ENCODE measurements at regions not wholly inside any gene's neighbourhood (a gene's known extent, or its start where the extent isn't known, plus 50 kb on each side); places are given as distances from the start of the nearest gene placed in this dataset.
"Not testable (repeated sequence)": the region's sequence is repeated elsewhere in the genome, so short reads cannot be mapped to it uniquely, and the experiment has no call there.

GRCh38 chr6:137678451-137678850, 184.3 kb upstream of the OLIG3 start:
- Histone ChIP-seq H4K20me1 (ENCODE audit: insufficient read depth, low read length) (no peaks in the 10 kb centered on the region), H3K9me3 (replicated peaks; ENCODE audit: insufficient read depth, low read length) (no peaks in the 10 kb centered on the region), H3K9ac (ENCODE audit: low read length) (no peak overlapping the region), H3K27me3 (replicated peaks; ENCODE audit: insufficient read depth, low read length) (no peaks in the 10 kb centered on the region), H3K27ac (ENCODE audit: low read length) (no peak overlapping the region), H3F3A (ENCODE audit: insufficient read depth, low read length) (no peaks in the 10 kb centered on the region; the same call in 1 of the 2 replicates), H3K9me2 (replicated peaks; ENCODE audit: insufficient read depth, low read length) (no peaks in the 10 kb centered on the region), H3K4me3 (ENCODE audit: low read length) (no peak overlapping the region), H2AFZ (ENCODE audit: low read length) (no peak overlapping the region), H3K4me2 (ENCODE audit: low read depth, low read length) (no peak overlapping the region), H3K79me2 (ENCODE audit: low read length) (no peaks in the 10 kb centered on the region), H3K36me3 (replicated peaks; ENCODE audit: insufficient read depth, low read length) (no peaks in the 10 kb centered on the region), H3K4me1 (ENCODE audit: low read length) (peaks cover 10% of the 10 kb centered on the region)
- no peak for TF ChIP-seq EZH2phosphoT487 (IDR thresholded peaks at IDR 0.05; ENCODE audit: low read length)
- no peak for TF ChIP-seq CTCF (IDR thresholded peaks at IDR 0.05; ENCODE audit: low read length)
- no peak for TF ChIP-seq EZH2 (optimal IDR thresholded peaks at IDR 0.05; ENCODE audit: low read depth, low read length)
- no peak for DNase-seq

- Histone ChIP-seq H2AFZ (ENCODE audit: low read length) (no peak overlapping the region), H3K36me3 (replicated peaks; ENCODE audit: insufficient read depth, low read length) (no peaks in the 10 kb centered on the region), H3K4me3 (ENCODE audit: low read length) (no peak overlapping the region), H3K4me2 (ENCODE audit: low read depth, low read length) (no peak overlapping the region), H3K27ac (ENCODE audit: low read length) (no peak overlapping the region), H4K20me1 (ENCODE audit: insufficient read depth, low read length) (no peaks in the 10 kb centered on the region), H3K4me1 (ENCODE audit: low read length) (peaks cover 23% of the 10 kb centered on the region), H3F3A (ENCODE audit: insufficient read depth, low read length) (no peaks in the 10 kb centered on the region; the same call in 1 of the 2 replicates), H3K27me3 (replicated peaks; ENCODE audit: insufficient read depth, low read length) (no peaks in the 10 kb centered on the region), H3K9me2 (replicated peaks; ENCODE audit: insufficient read depth, low read length) (no peaks in the 10 kb centered on the region), H3K9ac (ENCODE audit: low read length) (no peak overlapping the region), H3K79me2 (ENCODE audit: low read length) (no peaks in the 10 kb centered on the region), H3K9me3 (replicated peaks; ENCODE audit: insufficient read depth, low read length) (no peaks in the 10 kb centered on the region)
- no peak for DNase-seq
- no peak for TF ChIP-seq EZH2 (optimal IDR thresholded peaks at IDR 0.05; ENCODE audit: low read depth, low read length)
- no peak for TF ChIP-seq EZH2phosphoT487 (IDR thresholded peaks at IDR 0.05; ENCODE audit: low read length)
- no peak for TF ChIP-seq CTCF (IDR thresholded peaks at IDR 0.05; ENCODE audit: low read length)
These were observed 186.2 kb upstream of the TNFAIP3 start for GRCh38 chr6:137680705-137681346.

- Histone ChIP-seq H3K79me2 (ENCODE audit: low read length) (no peaks in the 10 kb centered on the region), H3K4me1 (ENCODE audit: low read length) (peaks cover 20% of the 10 kb centered on the region), H3K4me3 (ENCODE audit: low read length) (no peak overlapping the region), H3K27me3 (replicated peaks; ENCODE audit: insufficient read depth, low read length) (no peaks in the 10 kb centered on the region), H3F3A (ENCODE audit: insufficient read depth, low read length) (no peaks in the 10 kb centered on the region; the same call in 1 of the 2 replicates), H3K9me3 (replicated peaks; ENCODE audit: insufficient read depth, low read length) (no peaks in the 10 kb centered on the region), H3K27ac (ENCODE audit: low read length) (no peak overlapping the region), H3K36me3 (replicated peaks; ENCODE audit: insufficient read depth, low read length) (no peaks in the 10 kb centered on the region), H3K4me2 (ENCODE audit: low read depth, low read length) (no peak overlapping the region), H2AFZ (ENCODE audit: low read length) (no peak overlapping the region), H3K9me2 (replicated peaks; ENCODE audit: insufficient read depth, low read length) (no peaks in the 10 kb centered on the region), H4K20me1 (ENCODE audit: insufficient read depth, low read length) (no peaks in the 10 kb centered on the region), H3K9ac (ENCODE audit: low read length) (no peak overlapping the region)
- DNase-seq: no peak
- TF ChIP-seq CTCF (IDR thresholded peaks at IDR 0.05; ENCODE audit: low read length): no peak
- no peak for TF ChIP-seq EZH2phosphoT487 (IDR thresholded peaks at IDR 0.05; ENCODE audit: low read length)
These were observed 185.5 kb upstream of the TNFAIP3 start for GRCh38 chr6:137681445-137682009.

- not testable (repeated sequence) for H3K27ac ChIP-seq (ENCODE audit: low read length); H3K36me3 ChIP-seq (replicated peaks; ENCODE audit: insufficient read depth, low read length); H4K20me1 ChIP-seq (ENCODE audit: insufficient read depth, low read length); H3K4me3 ChIP-seq (ENCODE audit: low read length); H3K27me3 ChIP-seq (replicated peaks; ENCODE audit: insufficient read depth, low read length); H2AFZ ChIP-seq (ENCODE audit: low read length); H3K9me2 ChIP-seq (replicated peaks; ENCODE audit: insufficient read depth, low read length); H3K4me2 ChIP-seq (ENCODE audit: low read depth, low read length); DNase-seq; H3F3A ChIP-seq (ENCODE audit: insufficient read depth, low read length); H3K9me3 ChIP-seq (replicated peaks; ENCODE audit: insufficient read depth, low read length); H3K9ac ChIP-seq (ENCODE audit: low read length); H3K79me2 ChIP-seq (ENCODE audit: low read length)
- H3K4me1 ChIP-seq (ENCODE audit: low read length): peaks cover 20% of the 10 kb centered on the region
These were observed 184.4 kb upstream of the TNFAIP3 start for GRCh38 chr6:137682658-137683057.
